Upper lobe of right lung (tissue), 1 donor: ENCODE measurements at regions not wholly inside any gene's neighbourhood (a gene's known extent, or its start where the extent isn't known, plus 50 kb on each side); places are given as distances from the start of the nearest gene placed in this dataset.

Source experiments
- ATAC-seq: fragments of 200-7000 bp; cut with Tn5 transposase; one replicate; pipeline ENCODE4 v1.9.1; 2020; ENCODE audit warnings: mild to moderate bottlenecking, moderate library complexity
- DNase-seq: peaks from one replicate; pipeline ENCODE4 v3.0.0-alpha.2; 2020
- H3K27ac ChIP-seq: fragments of 200-600 bp; one replicate; pipeline ENCODE4 v1.8.0; 2022
- H3K27me3 ChIP-seq: fragments of 200-600 bp; one replicate; pipeline ENCODE4 v1.8.0; 2022; ENCODE audit warnings: mild to moderate bottlenecking
- H3K36me3 ChIP-seq: fragments of 200-600 bp; one replicate; pipeline ENCODE4 v1.8.0; 2022
- H3K4me1 ChIP-seq: fragments of 200-600 bp; one replicate; pipeline ENCODE4 v1.8.0; 2022
- H3K4me3 ChIP-seq: fragments of 200-600 bp; one replicate; pipeline ENCODE4 v1.8.0; 2022; ENCODE audit warnings: mild to moderate bottlenecking
- H3K9me3 ChIP-seq: fragments of 200-600 bp; one replicate; pipeline ENCODE4 v1.8.0; 2022
- intact Hi-C: fragments of 100-400 bp; cut with DNase I; formaldehyde crosslinking; loops from one replicate; pipeline ENCODE4 v1.11.0; 2022
- TF ChIP-seq, protein P1 (sequence below): fragments of 200-600 bp; IDR thresholded peaks from one replicate; pipeline ENCODE4 v1.8.0; 2022; ENCODE audit warnings: antibody characterized with exemption
- donor health status: DM: no; HTN: yes; CAD: no; lungs with severe emphysema.

DNA sequence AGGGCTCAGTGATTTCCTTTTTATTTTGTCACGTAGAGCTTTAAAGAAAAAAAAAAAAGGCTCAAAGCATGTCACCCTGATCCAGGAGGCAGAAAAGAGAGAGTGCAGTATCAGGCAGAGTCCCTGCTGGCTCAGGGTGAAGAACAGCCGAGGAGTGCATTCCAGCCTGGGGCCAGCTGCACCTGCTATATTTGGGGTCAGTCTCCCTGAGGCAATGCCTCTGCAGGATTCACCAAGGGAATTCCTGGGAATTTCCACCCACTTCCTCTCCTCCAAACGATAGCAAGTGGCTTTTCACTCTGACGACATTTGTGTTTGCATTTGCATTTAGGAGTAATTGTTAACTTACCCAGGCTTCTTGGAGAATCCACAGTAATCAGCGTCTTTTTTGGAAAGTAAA is 202.9 kb upstream of the CTNNB1 start:
- H3K36me3 ChIP-seq = no peaks in the 10 kb centered on the region
- H3K4me3 ChIP-seq = no peak overlapping the region
- no peaks in the 10 kb centered on the region for H3K27me3 ChIP-seq
- no peaks in the 10 kb centered on the region for H3K9me3 ChIP-seq
- H3K27ac ChIP-seq = no peak overlapping the region
- TF ChIP-seq, protein P1, sequence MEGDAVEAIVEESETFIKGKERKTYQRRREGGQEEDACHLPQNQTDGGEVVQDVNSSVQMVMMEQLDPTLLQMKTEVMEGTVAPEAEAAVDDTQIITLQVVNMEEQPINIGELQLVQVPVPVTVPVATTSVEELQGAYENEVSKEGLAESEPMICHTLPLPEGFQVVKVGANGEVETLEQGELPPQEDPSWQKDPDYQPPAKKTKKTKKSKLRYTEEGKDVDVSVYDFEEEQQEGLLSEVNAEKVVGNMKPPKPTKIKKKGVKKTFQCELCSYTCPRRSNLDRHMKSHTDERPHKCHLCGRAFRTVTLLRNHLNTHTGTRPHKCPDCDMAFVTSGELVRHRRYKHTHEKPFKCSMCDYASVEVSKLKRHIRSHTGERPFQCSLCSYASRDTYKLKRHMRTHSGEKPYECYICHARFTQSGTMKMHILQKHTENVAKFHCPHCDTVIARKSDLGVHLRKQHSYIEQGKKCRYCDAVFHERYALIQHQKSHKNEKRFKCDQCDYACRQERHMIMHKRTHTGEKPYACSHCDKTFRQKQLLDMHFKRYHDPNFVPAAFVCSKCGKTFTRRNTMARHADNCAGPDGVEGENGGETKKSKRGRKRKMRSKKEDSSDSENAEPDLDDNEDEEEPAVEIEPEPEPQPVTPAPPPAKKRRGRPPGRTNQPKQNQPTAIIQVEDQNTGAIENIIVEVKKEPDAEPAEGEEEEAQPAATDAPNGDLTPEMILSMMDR = no peak
- peak; percentile 56 for ATAC-seq
- intact Hi-C loops = no loop called here
- DNase-seq = no peak
- H3K4me1 ChIP-seq = peaks cover 5% of the 10 kb centered on the region

DNA sequence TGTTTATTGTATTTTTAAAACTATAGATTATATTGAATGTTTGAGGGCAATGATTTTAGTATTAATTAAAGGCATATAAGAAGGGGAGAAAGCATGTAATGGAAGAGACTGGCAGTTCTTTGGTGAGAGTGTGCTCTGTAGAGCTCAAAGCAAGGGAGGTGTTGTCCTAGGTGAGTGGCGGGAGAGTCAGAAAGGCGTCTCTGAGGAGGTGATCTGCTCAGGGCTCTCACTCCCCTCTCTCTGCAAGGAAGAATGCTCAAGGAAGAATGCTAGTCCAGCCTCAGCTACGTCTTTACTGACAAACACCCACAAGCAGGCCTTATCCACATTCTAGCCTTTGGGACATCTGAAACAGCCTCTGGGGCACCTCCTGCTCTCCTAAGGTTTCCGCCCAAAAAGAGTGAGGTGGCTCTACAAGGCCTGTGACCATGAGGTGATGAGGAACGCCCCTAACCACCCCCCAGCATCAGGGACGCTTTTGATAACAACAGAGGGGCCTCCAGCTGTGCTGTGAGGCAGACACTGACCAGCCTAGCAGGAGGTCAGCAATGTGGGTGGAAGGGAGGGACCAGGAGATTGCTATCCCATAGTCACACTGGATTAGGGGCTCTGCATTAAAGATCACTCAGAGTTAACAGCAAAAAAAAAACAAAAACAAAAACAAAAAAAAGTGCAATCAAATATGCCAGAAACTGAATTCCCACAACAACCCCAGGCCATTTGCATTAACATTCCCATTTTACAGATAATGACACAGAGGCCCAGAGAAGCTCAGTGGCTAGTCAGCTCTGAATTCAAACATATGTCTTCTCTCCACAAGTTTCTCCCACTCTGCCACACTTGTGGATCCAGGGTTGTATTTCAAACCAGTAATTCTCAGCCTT is 202.2 kb upstream of the CTNNB1 start:
- intact Hi-C loops = no loop called here
- Histone ChIP-seq H3K36me3 (no peaks in the 10 kb centered on the region), H3K27ac (no peak overlapping the region), H3K4me1 (peaks cover 5% of the 10 kb centered on the region), H3K27me3 (no peaks in the 10 kb centered on the region), H3K9me3 (no peaks in the 10 kb centered on the region), H3K4me3 (no peak overlapping the region)
- TF ChIP-seq, protein P1 = no peak
- ATAC-seq (no peak), DNase-seq (no peak)

DNA sequence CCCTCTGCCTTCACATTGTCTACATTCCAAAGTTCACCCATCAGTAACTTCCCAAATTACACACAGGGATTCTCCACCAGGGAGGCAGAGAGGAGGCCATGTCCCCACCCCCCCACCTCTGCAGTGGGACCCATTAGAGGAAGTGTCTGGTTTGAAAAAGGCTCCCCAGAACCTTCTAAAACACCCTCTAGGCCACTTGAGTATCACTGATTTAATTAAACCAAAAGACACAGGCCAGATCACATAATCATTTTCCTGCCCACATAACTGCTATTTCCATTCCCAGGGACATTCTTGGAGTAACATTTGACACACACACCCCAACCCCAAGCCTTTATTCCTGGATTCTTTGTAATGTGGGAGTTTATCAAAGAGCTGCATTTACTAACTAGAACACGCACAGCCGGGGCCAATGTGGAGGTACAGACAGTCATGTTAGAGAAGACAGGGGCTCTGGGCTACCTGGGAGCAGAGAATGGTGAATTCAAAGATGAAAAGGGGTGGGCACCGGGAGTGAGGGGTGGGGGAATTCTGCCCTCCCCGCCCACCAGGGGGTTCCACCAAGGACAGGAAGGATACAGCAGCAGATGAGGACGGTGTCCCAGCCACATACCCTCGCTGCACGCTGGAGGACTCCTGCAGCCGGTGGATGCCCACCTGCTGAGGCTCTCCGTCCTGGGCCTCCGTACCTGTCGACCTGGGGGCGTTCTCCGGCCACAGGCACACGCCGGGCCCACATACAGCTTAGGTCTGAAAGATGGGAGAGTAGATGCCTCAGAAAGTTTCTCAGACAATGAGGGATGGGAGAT is 201.4 kb upstream of the CTNNB1 start:
- ATAC-seq (peak; percentile 14), DNase-seq (no peak)

DNA sequence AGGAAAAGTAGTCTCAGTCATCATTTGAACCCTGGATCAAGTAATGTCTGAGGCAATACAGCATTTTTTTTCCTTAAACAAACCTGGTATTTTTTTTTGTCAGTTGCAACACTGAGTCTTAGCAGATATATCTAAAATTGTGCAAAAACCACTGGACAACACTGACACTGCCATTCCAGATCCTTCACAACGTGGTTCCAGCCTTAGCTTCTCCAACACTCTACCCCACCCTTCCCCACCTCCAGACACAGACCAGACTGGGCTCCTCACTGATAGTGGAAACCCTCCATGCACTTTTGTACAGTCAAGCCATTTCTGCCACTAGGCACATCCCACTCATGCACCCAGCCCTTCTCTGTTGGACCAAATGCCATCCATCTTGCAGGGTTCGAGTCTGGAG is 199.6 kb upstream of the CTNNB1 start:
- no peak for DNase-seq
- intact Hi-C loops = no loop called here
- TF ChIP-seq, protein P1 = no peak
- H3K27ac ChIP-seq = no peak overlapping the region
- H3K4me1 ChIP-seq = peaks cover 5% of the 10 kb centered on the region
- ATAC-seq = no peak
- H3K9me3 ChIP-seq = no peaks in the 10 kb centered on the region
- H3K27me3 ChIP-seq = no peaks in the 10 kb centered on the region
- no peaks in the 10 kb centered on the region for H3K36me3 ChIP-seq
- H3K4me3 ChIP-seq = no peak overlapping the region

More for the DNA sequence above, 201.4 kb upstream of the CTNNB1 start:
- Histone ChIP-seq H3K9me3 (no peaks in the 10 kb centered on the region), H3K27ac (no peak overlapping the region), H3K4me1 (peaks cover 5% of the 10 kb centered on the region), H3K4me3 (no peak overlapping the region), H3K27me3 (no peaks in the 10 kb centered on the region), H3K36me3 (no peaks in the 10 kb centered on the region)
- intact Hi-C loops = no loop called here
- TF ChIP-seq, protein P1 = no peak

DNA sequence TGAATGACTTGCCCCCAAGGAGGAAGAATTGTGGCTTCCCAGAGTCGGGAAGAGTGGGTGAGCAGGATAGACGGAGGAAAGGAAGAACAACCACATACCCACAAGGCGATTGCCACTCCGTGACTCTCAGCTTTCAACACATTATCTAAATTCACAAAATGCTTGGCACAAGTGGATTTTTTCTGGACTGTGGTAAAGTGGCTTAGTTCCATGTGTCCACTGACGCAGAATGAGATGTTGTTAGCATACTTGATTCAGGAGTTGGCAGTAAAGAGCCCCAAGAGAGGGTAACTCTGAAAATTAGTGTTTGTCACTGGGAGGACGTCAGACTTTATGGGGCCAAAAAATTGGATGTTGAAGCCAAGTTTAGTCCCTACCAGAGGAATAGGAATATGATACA is 198.8 kb upstream of the CTNNB1 start:
- Histone ChIP-seq H3K36me3 (no peaks in the 10 kb centered on the region), H3K9me3 (no peaks in the 10 kb centered on the region), H3K4me1 (peaks cover 5% of the 10 kb centered on the region), H3K4me3 (no peak overlapping the region), H3K27me3 (no peaks in the 10 kb centered on the region), H3K27ac (no peak overlapping the region)
- DNase-seq (no peak), ATAC-seq (peak; percentile 42)
- TF ChIP-seq, protein P1 = no peak
- intact Hi-C loops = no loop called here
